ENCODE measurements at regions not wholly inside any gene's neighbourhood (a gene's known extent, or its start where the extent isn't known, plus 50 kb on each side); places are given as distances from the start of the nearest gene placed in this dataset.

DNA sequence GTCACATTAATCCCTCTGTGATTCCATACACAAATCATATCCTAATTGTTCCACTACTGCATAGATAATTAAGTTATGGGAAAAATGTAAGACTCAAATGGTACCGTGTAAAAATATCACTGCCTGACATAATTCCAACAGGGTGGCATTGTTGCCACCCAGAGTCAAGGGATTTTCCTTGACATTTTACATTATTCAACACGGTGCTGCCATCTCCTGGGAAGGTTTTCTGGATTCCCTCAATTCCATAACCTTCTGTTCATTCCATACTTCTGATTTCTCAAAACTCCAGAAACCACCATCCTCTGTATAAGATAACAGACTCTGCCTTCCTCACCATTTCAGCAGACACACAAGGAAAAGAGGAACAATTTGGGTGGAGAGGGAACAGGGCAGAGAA is 495.9 kb downstream of the XPNPEP1 start:
- no peaks in the 10 kb centered on the region for H3K4me1 ChIP-seq
- H3K27ac ChIP-seq = no peak overlapping the region
- no peak for DNase-seq
- no peak for TF ChIP-seq CTCF (IDR thresholded peaks at IDR 0.05)
- intact Hi-C loops (cut with DNase I) = no loop called here
- no peaks in the 10 kb centered on the region for H3K27me3 ChIP-seq
- H3K9me3 ChIP-seq = no peaks in the 10 kb centered on the region
- H3K36me3 ChIP-seq = no peaks in the 10 kb centered on the region
- no peak overlapping the region for H3K9ac ChIP-seq (ENCODE audit: low read depth in 2 of 2, low read length in 2 of 2)
- no peak overlapping the region for H3K4me3 ChIP-seq

DNA sequence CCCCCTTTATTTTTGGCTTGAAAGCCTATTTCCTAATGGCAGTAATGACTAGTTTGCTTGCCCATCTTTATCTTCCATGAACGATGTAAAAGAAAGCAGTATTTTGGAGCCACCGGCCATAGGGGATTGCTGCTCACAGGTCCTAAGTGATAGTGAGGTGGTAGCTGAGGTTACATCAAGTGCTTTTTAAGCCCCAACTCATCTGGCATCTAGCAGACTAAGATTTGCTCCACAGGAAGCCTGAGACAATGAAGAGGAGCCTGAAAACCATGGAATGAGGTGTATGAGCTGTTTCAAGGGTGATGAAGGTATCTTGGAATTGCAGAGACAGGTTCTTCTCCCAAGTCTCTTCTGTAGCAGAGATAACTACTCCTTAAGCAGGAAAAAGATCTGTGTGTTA is 496.3 kb downstream of the XPNPEP1 start:
- H3K4me1 ChIP-seq = no peaks in the 10 kb centered on the region
- intact Hi-C loops (cut with DNase I) = no loop called here
- no peaks in the 10 kb centered on the region for H3K9me3 ChIP-seq
- no peak overlapping the region for H3K9ac ChIP-seq (ENCODE audit: low read depth in 2 of 2, low read length in 2 of 2)
- no peak for DNase-seq
- no peak overlapping the region for H3K27ac ChIP-seq
- no peak overlapping the region for H3K4me3 ChIP-seq
- TF ChIP-seq CTCF (IDR thresholded peaks at IDR 0.05) = no peak
- no peaks in the 10 kb centered on the region for H3K27me3 ChIP-seq
- no peaks in the 10 kb centered on the region for H3K36me3 ChIP-seq

- Histone ChIP-seq H3K9ac (ENCODE audit: low read depth in 2 of 2, low read length in 2 of 2) (no peak overlapping the region), H3K27ac (no peak overlapping the region), H3K4me1 (no peaks in the 10 kb centered on the region), H3K27me3 (no peaks in the 10 kb centered on the region), H3K36me3 (no peaks in the 10 kb centered on the region), H3K9me3 (no peaks in the 10 kb centered on the region), H3K4me3 (no peak overlapping the region)
- intact Hi-C loops (cut with DNase I) = no loop called here
- DNase-seq = no peak
- TF ChIP-seq CTCF (IDR thresholded peaks at IDR 0.05) = no peak
Observed at GRCh38 chr10:109418795-109419194, 504.5 kb downstream of the XPNPEP1 start.

DNA sequence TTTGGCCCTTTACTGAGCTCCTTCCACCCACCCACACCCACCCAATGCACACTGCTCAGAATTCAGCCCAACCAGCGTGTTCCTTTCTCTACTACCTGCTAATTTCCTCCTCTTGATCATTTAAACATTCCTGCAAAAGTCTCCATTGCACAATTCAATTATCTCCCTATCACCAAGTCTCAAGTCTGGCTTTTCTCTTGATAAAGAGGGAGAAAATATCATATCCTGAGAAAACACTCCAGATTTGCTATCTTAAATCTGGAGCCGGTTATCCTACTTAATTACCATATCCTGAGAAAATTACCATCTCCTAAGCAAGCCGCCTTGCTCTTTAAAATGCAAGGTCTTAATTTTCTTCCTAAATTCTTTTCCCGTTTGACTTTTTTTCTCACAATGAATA is 505.5 kb downstream of the XPNPEP1 start:
- TF ChIP-seq CTCF (IDR thresholded peaks at IDR 0.05) = no peak
- H3K9ac ChIP-seq (ENCODE audit: low read depth in 2 of 2, low read length in 2 of 2) = no peak overlapping the region
- no peak for DNase-seq
- H3K9me3 ChIP-seq = no peaks in the 10 kb centered on the region
- intact Hi-C loops (cut with DNase I) = no loop called here
- no peak overlapping the region for H3K4me3 ChIP-seq
- H3K27ac ChIP-seq = no peak overlapping the region
- no peaks in the 10 kb centered on the region for H3K4me1 ChIP-seq
- H3K36me3 ChIP-seq = no peaks in the 10 kb centered on the region
- H3K27me3 ChIP-seq = no peaks in the 10 kb centered on the region

DNA sequence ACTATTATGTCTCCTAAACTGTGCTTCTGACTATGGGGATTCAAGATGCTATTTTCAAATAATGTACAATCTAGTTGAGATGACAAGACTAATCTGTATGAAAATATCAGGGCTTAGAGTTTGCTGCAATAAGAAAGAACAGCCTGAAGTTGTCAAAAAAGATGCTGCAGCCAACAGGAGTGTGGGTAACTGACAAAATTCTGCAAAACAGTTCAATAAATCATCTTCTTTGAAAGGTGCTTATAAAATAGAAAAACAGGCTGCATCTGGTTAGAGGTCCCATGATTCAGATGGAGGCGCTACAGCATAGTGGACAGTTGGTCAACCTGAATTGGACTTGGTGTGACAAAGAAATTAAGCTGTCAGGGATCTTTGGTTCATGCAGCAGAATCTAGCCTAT is 511.0 kb downstream of the XPNPEP1 start:
- Histone ChIP-seq H3K27ac (no peak overlapping the region), H3K4me3 (no peak overlapping the region), H3K9me3 (no peaks in the 10 kb centered on the region), H3K36me3 (no peaks in the 10 kb centered on the region), H3K9ac (ENCODE audit: low read depth in 2 of 2, low read length in 2 of 2) (no peak overlapping the region), H3K27me3 (no peaks in the 10 kb centered on the region), H3K4me1 (no peaks in the 10 kb centered on the region)
- intact Hi-C loops (cut with DNase I) = no loop called here
- TF ChIP-seq CTCF (IDR thresholded peaks at IDR 0.05) = no peak
- no peak for DNase-seq

- intact Hi-C loops (cut with DNase I) = no loop called here
- Histone ChIP-seq H3K27me3 (no peaks in the 10 kb centered on the region), H3K9ac (ENCODE audit: low read depth in 2 of 2, low read length in 2 of 2) (no peak overlapping the region), H3K9me3 (no peaks in the 10 kb centered on the region), H3K4me1 (no peaks in the 10 kb centered on the region), H3K36me3 (no peaks in the 10 kb centered on the region), H3K4me3 (no peak overlapping the region), H3K27ac (no peak overlapping the region)
- no peak for TF ChIP-seq CTCF (IDR thresholded peaks at IDR 0.05)
- no peak for DNase-seq
Observed at GRCh38 chr10:109411917-109412316, 511.4 kb downstream of the XPNPEP1 start.

All from colonic mucosa (tissue), 4 donors.